Gastrocnemius medialis (tissue), 4 donors: ENCODE measurements at regions not wholly inside any gene's neighbourhood (a gene's known extent, or its start where the extent isn't known, plus 50 kb on each side); places are given as distances from the start of the nearest gene placed in this dataset.
A peak's percentile ranks its signal among the peaks of the same experiment; 100 is the strongest.
"Not testable (repeated sequence)": the region's sequence is repeated elsewhere in the genome, so short reads cannot be mapped to it uniquely, and the experiment has no call there.

ENCODE experiments used
- ATAC-seq, 2 donors: fragments of 150-250 bp; one replicate each; pipeline ENCODE4 v1.9.1; 2016
- DNase-seq, 2 donors: peaks; one replicate each; pipeline ENCODE4 v3.0.0-alpha.2; 2019
- H3K27ac ChIP-seq, 4 donors: fragments of 200-600 bp; sonication (generic); 1 replicate in 1 of 4; 2 replicates in 3 of 4; pipeline ENCODE4 v1.5.1; 2016 to 2018; ENCODE audit warnings: mild to moderate bottlenecking in 2 of 4, moderate library complexity in 1 of 4
- H3K27me3 ChIP-seq, 3 donors: fragments of 200-600 bp; sonication (generic) in 2 of 3; 1 replicate in 1 of 3; 2 replicates in 2 of 3; pipeline versions ENCODE4 v1.5.1 to v1.6.0; 2016 to 2019; ENCODE audit warnings: mild to moderate bottlenecking in 1 of 3, moderate library complexity in 1 of 3
- H3K36me3 ChIP-seq, 2 donors: fragments of 200-600 bp; sonication (generic) in 1 of 2; one replicate each; pipeline ENCODE4 v1.5.1; 2017 to 2018
- H3K4me1 ChIP-seq, 2 donors: fragments of 200-600 bp; sonication (generic) in 1 of 2; one replicate each; pipeline ENCODE4 v1.5.1; 2016 to 2017; ENCODE audit warnings: mild to moderate bottlenecking in 2 of 2
- H3K4me3 ChIP-seq, 4 donors: fragments of 200-600 bp; sonication (generic) in 3 of 4; 1 replicate in 1 of 4; 2 replicates in 3 of 4; pipeline ENCODE4 v1.5.1; 2016 to 2019; ENCODE audit warnings: mild to moderate bottlenecking in 2 of 4
- H3K9me3 ChIP-seq, 3 donors: fragments of 200-600 bp; sonication (generic) in 2 of 3; 1 replicate in 1 of 3; 2 replicates in 2 of 3; pipeline ENCODE4 v1.5.1; 2016 to 2019
- POLR2A ChIP-seq, 2 donors: fragments of 450-650 bp; IDR thresholded peaks; one replicate each; pipeline ENCODE4 v1.6.1; 2017; ENCODE audit warnings: antibody characterized with exemption in 2 of 2, mild to moderate bottlenecking in 2 of 2, moderate library complexity in 2 of 2
- in situ Hi-C, 4 donors: fragments of 200-750 bp; cut with MboI; loops; one replicate each; pipeline versions ENCODE4 v1.15.0 to v1.8.0; 2017; ENCODE audit warnings: low sequenced_read_pairs in 4 of 4
- intact Hi-C: fragments of 100-400 bp; cut with DNase I; formaldehyde crosslinking; loops from one replicate; pipeline ENCODE4 v1.15.1; 2023; ENCODE audit warnings: low total_unique reads
- TF ChIP-seq, protein P1 (sequence below), 5 experiments: fragments of 450-650 bp in 3 of 5; fragments of 200-600 bp in 2 of 5; sonication (generic) in 2 of 5; IDR thresholded peaks in 4 of 5; conservative IDR thresholded peaks in 1 of 5; 1 replicate in 4 of 5; 2 replicates in 1 of 5; pipeline ENCODE4 v1.5.1; 2016 to 2019; ENCODE audit warnings: antibody characterized with exemption in 5 of 5, mild to moderate bottlenecking in 3 of 5, moderate library complexity in 3 of 5

DNA sequence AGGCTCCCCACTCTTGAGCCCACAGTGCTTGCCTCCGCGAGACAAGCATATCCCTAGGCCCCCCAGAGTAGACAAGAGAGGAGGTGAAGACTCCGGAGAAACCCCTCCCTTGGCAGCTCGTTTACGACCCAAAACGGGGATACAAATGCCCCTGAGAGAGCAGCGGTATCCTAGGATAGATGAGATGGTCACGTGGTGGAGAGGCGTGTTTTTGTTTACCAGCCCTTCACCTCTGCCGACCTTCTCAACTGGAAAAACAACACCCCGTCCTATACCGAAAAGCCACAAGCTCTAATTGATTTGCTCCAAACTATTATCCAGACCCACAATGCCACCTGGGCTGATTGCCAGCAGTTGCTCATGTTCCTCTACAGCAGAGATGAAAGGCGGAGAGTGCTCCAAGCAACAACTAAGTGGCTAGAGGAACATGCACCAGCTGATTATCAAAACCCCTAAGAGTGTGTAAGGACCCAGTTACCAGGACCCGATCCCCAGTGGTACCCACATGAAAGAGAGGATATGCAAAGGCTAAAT lies 99.5 kb upstream of the OSBPL11 start:
- H3K27me3 ChIP-seq: no peaks in the 10 kb centered on the region
- no peaks in the 10 kb centered on the region for H3K36me3 ChIP-seq
- no peaks in the 10 kb centered on the region for H3K9me3 ChIP-seq
- H3K4me1 ChIP-seq: no peaks in the 10 kb centered on the region
- no peak overlapping the region for H3K27ac ChIP-seq
- in situ Hi-C loops (no loop called here), intact Hi-C loops (no loop called here)
- DNase-seq (no peak), ATAC-seq (no peak)
- TF ChIP-seq, protein P1, sequence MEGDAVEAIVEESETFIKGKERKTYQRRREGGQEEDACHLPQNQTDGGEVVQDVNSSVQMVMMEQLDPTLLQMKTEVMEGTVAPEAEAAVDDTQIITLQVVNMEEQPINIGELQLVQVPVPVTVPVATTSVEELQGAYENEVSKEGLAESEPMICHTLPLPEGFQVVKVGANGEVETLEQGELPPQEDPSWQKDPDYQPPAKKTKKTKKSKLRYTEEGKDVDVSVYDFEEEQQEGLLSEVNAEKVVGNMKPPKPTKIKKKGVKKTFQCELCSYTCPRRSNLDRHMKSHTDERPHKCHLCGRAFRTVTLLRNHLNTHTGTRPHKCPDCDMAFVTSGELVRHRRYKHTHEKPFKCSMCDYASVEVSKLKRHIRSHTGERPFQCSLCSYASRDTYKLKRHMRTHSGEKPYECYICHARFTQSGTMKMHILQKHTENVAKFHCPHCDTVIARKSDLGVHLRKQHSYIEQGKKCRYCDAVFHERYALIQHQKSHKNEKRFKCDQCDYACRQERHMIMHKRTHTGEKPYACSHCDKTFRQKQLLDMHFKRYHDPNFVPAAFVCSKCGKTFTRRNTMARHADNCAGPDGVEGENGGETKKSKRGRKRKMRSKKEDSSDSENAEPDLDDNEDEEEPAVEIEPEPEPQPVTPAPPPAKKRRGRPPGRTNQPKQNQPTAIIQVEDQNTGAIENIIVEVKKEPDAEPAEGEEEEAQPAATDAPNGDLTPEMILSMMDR (IDR thresholded peaks at IDR 0.05 in 4 of 5, conservative IDR thresholded peaks at IDR 0.05 in 1 of 5): no peak
- no peak for TF ChIP-seq POLR2A (IDR thresholded peaks at IDR 0.05)
- H3K4me3 ChIP-seq: no peak overlapping the region

DNA sequence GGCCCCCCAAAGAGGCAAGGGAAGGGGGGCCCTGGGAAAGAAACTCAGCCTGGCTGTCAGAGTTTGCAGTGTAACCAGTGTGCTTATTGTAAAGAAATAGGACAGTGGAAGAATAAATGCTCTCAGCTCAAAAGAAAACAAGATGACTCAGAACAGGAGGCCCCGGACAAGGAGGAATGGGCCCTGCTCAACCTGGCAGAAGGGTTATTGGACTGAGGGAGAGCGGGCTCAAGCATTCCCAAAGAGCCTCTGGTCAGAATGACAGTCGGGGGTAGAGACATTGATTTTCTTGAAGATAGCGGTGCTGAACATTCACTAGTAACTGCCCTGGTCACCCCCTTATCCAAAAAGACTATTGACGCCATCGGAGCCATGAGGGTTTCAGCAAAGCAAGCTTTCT lies 100.4 kb upstream of the OSBPL11 start:
- Histone ChIP-seq H3K4me3 (no peak overlapping the region), H3K4me1 (no peaks in the 10 kb centered on the region), H3K27me3 (no peaks in the 10 kb centered on the region), H3K36me3 (no peaks in the 10 kb centered on the region), H3K27ac (no peak overlapping the region), H3K9me3 (no peaks in the 10 kb centered on the region)
- no peak for TF ChIP-seq POLR2A (IDR thresholded peaks at IDR 0.05)
- TF ChIP-seq, protein P1 (IDR thresholded peaks at IDR 0.05 in 4 of 5, conservative IDR thresholded peaks at IDR 0.05 in 1 of 5): no peak
- no peak for DNase-seq
- no peak for ATAC-seq
- in situ Hi-C loops: no loop called here
- intact Hi-C loops: no loop called here

DNA sequence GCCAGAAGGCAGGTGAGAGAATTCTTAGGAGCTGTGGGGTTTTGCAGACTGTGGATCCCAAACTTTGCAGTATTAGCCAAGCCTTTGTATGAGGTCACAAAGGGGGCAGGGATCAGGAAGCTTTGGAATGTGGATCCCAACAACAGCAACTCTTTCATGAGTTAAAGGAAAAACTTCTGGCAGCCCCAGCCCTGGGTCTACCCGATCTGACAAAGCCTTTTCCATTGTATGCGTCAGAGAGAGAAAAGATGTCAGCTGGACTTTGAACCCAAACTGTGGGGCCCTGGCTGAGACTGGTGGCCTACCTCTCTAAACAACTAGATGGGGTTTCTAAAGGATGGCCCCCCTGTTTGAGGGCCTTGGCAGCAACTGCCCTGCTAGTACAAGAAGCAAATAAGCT lies 101.8 kb upstream of the OSBPL11 start:
- in situ Hi-C loops, H3K9me3 ChIP-seq, intact Hi-C loops, ATAC-seq, H3K4me1 ChIP-seq, H3K27ac ChIP-seq, DNase-seq, H3K36me3 ChIP-seq, H3K4me3 ChIP-seq, H3K27me3 ChIP-seq: not testable (repeated sequence)

DNA sequence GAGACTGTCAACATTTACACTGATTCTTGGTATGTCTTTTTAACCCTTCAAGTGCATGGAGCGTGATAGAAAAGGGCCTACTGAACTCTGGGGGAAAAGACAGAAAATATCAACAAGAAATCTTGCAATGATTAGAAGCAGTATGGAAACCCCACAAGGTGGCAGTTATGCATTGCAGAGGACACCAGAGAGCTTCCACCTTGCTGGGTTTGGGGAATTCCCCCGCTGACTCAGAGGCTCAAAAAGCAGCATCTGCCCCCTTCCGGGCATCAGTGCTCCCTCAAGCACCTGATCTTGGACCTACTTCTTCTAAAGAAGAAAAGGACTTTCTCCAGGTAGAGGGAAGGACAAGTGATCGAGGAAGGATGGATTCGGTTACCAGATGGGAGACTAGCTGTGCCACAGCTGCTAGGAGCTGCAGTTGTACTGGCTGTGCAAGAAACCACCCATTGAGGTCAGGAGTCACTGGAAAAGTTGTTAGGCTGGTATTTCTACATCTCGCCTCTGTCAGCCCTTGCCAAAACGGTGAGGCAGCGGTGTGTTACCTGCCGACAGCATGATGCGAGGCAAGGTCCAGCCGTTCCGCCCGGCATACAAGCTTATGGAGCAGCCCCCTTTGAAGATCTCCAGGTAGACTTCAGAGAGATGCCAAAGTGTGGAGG lies 102.8 kb upstream of the OSBPL11 start:
- in situ Hi-C loops, H3K9me3 ChIP-seq, intact Hi-C loops, ATAC-seq, H3K27me3 ChIP-seq, H3K4me1 ChIP-seq, H3K27ac ChIP-seq, H3K36me3 ChIP-seq, H3K4me3 ChIP-seq, DNase-seq: not testable (repeated sequence)

DNA sequence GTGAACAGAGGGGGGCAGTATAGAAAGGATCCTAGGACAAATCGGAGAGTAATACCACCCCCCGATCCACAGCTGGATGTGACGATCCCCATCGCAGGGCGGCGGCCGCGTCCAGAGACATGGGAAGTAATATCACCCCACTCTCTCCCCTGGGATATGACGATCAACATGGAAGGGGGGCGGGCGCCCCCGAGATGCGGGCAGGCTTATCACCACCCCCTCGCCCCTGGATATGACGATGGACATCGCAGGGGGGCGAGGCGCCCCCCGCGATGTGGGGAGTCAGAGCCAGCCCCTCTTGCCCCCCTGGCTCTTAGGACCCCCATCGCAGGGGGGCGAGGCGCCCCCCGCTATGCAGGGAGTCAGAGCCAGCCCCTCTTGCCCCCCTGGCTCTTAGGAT lies 120.4 kb upstream of the OSBPL11 start:
- ATAC-seq (no peak), DNase-seq (no peak)
- H3K27me3 ChIP-seq: no peaks in the 10 kb centered on the region
- no peaks in the 10 kb centered on the region for H3K4me1 ChIP-seq
- intact Hi-C loops: no loop called here
- H3K9me3 ChIP-seq: no peaks in the 10 kb centered on the region
- no peak overlapping the region for H3K4me3 ChIP-seq
- H3K36me3 ChIP-seq: no peaks in the 10 kb centered on the region
- H3K27ac ChIP-seq: no peak overlapping the region
- TF ChIP-seq, protein P1 (IDR thresholded peaks at IDR 0.05 in 4 of 5, conservative IDR thresholded peaks at IDR 0.05 in 1 of 5): no peak
- no peak for TF ChIP-seq POLR2A (IDR thresholded peaks at IDR 0.05)
- in situ Hi-C loops: no loop called here

DNA sequence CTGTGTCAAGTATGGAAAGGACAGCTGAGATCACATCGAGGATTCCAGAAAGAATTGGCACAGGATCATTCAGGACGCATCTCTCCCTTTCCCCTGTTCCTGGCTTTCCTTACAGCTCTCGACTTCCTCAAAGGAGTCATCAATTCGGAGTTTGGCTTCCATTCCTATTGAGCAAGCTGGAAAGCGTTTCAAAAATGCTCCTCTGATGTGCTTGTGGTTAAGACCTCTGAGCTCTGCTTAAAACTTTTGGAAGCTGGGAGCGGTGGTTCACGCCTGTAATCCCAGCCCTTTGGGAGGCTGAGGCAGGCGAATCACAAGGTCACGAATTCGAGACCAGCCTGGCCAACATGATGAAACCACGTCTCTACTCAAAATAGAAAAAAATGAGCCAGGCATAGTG lies 136.9 kb upstream of the OSBPL11 start:
- DNase-seq: peak in 1 of 2 donors; percentile 30
- H3K27me3 ChIP-seq, H3K4me3 ChIP-seq, H3K9me3 ChIP-seq, in situ Hi-C loops, intact Hi-C loops, H3K27ac ChIP-seq, H3K4me1 ChIP-seq, H3K36me3 ChIP-seq, ATAC-seq: not testable (repeated sequence)

DNA sequence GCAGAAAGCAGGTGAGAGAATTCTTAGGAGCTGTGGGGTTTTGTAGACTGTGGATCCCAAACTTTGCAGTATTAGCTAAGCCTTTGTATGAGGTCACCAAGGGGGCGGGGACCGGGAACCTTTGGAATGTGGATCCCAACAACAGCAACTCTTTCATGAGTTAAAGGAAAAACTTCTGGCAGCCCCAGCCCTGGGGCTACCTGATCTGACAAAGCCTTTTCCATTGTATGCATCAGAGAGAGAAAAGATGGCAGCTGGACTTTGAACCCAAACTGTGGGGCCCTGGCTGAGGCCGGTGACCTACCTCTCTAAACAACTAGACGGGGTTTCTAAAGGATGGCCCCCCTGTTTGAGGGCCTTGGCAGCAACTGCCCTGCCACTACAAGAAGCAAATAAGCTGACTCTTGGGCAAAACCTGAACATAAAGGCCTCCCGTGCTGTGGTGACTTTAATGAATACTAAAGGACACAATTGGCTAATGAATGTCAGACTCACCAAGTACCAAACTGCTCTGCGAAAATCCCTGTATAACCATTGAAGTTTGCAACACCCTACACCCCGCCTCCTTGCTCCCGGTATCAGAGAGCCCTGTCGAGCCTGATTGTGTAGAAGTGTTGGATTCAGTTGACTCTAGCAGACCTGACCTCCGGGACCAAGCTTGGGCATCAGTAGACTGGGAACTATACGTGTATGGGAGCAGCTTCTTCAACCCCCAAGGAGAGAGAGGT lies 146.9 kb upstream of the OSBPL11 start:
- in situ Hi-C loops, intact Hi-C loops, H3K36me3 ChIP-seq, H3K4me1 ChIP-seq, H3K27ac ChIP-seq, H3K4me3 ChIP-seq, ATAC-seq, DNase-seq, H3K9me3 ChIP-seq, H3K27me3 ChIP-seq: not testable (repeated sequence)

DNA sequence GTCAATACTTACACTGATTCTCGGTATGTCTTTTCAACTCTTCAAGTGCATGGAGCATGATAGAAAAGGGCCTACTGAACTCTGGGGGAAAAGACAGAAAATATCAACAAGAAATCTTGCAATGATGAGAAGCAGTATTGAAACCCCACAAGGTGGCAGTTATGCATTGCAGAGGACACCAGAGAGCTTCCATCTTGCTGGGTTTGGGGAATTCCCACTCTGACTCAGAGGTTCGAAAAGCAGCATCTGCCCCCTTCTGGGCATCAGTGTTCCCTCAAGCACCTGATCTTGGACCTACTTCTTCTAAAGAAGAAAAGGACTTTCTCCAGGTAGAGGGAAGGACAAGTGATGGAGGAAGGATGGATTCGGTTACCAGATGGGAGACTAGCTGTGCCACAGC lies 147.5 kb upstream of the OSBPL11 start:
- H3K36me3 ChIP-seq, H3K27ac ChIP-seq, in situ Hi-C loops, H3K4me3 ChIP-seq, intact Hi-C loops, DNase-seq, H3K27me3 ChIP-seq, H3K9me3 ChIP-seq, H3K4me1 ChIP-seq, ATAC-seq: not testable (repeated sequence)

DNA sequence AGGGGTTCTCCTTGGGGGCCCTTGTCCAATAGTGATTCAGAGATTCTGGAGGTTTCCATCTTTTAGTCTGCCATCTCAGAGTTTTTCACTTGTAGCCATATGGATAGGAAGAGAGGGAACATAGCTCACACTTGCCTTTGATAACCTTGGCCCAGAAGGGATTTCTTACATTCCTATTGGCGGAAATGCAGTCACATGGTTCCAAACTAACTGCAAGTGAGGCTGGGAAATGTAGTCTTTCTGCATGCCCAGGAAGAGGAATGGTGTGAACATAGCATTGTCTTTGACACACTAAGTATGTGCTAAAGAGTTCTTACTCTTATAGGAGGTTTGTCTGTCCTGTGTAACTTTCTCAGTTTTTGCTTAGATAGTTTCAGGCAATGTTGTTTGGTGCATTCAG lies 161.8 kb upstream of the OSBPL11 start:
- H3K9me3 ChIP-seq, ATAC-seq, DNase-seq, H3K36me3 ChIP-seq, H3K27ac ChIP-seq, intact Hi-C loops, H3K27me3 ChIP-seq, H3K4me3 ChIP-seq, H3K4me1 ChIP-seq, in situ Hi-C loops: not testable (repeated sequence)
